ENCODE measurements at regions not wholly inside any gene's neighbourhood (a gene's known extent, or its start where the extent isn't known, plus 50 kb on each side); places are given as distances from the start of the nearest gene placed in this dataset.
"Not testable (repeated sequence)": the region's sequence is repeated elsewhere in the genome, so short reads cannot be mapped to it uniquely, and the experiment has no call there.

DNA sequence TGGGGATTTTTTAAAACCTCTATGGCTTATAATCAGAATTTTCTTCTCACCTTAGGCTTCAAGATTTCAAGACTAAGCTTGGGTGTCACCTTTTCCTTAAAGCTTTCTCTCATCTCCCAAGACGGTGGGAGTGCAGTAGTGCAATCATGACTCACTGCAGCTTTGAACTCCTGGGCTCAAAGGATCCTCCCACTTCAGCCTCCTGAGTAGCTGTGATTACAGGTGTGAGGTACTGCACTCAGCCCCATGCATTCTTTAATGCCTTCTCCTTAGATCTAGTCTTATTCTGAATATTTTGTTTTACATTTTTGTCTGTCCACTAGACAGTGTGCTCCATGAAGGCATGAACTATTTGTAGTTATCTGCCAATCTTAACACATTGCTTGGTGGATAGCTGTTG is 55.7 kb upstream of the FAT3 start:
- no peak for DNase-seq (ENCODE audit: low read depth, low spot score)

DNA sequence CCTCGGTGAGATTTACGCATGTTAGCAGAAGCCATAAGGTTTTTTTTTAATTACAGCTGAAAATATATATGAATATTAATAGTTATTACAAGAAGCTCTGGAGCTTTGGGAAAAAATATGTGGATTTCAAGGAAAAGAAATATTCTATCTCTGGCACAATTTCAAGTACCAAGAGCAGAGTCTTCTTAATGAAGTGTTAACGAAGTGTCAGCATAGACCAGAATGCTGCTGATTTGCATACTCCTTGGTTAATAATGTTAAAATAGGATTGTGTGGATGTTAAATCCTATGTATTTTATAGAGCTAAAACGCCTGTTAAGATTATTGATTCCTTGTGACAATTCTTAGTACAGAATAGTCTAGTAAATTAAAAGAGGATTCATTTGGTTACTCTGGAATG is 57.0 kb upstream of the FAT3 start:
- DNase-seq (ENCODE audit: low read depth, low spot score) = no peak

DNA sequence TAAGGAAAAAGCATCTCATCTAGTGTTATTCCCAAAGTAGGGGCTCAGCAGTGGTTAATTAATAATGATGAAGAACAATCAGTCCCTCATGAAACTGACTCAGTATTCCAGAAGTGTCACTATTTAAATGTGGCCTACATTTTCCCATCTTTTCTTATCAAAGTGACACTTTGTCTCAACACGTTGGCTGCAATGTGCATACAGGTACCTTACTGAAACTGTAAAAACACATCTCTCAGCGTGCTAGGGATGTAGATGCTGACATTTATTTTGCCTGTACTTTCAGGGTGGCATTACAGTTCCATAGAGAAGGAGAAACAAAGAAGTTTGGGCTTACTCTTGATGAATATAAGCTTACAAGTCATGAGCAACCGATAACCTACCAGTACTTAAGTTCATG is 58.3 kb upstream of the FAT3 start:
- DNase-seq (ENCODE audit: low read depth, low spot score) = no peak

DNA sequence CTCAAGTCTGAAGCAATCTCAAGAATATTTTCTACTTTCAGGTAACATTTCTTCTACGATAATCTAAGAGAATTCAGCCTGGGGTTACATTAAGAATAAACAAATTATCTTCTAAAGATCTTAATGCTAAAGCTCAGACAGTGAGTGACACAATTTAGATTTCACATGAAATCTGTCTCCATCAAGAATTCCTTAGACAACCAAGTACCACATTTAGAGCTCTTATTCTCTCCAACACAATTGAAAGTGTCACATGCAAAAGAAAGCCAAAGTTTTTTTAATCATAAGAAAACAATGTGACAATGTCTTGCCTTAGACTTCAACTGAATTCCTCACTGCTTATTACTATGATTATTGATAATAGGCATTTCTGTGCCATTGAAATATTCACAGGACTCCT is 60.7 kb upstream of the FAT3 start:
- no peak for DNase-seq (ENCODE audit: low read depth, low spot score)

DNA sequence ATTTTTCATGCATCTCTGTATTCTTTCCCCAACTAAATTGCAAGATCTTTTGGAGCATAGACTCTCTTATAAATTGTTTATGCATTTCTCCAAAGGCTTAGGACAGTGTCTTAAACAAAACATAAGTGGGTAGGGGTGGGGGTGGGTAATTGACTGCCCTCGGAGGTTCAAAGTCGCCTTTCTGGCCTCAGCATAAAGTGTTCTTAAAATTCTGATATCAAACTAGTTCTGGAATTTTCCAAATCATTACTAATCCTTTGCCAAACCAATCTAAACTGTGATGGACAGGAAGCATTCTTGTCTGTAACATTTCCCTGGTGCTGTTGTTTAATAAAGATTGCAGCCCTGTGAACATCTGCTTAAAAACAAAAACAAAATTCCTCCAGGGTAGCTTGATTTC is 61.8 kb upstream of the FAT3 start:
- no peak for DNase-seq (ENCODE audit: low read depth, low spot score)

DNA sequence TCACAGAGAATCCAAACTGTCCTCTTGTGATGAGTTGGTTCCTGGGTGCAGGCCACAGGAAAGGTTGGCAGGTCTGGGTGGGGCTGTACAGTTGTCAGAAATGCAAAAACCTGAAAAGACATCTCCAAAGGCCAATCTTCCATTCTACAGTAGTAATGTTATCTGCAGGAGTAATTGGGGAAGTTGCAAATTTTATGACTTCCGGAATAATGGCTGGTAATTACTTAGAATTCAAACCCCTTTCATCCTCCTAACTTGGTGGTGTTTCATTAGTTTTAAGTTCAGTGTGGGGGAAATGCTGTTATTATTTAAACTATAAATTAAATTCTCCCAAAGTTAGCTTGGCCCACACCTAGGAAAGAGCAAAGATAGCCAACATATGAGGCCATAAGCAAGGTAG is 64.7 kb upstream of the FAT3 start:
- no peak for DNase-seq (ENCODE audit: low read depth, low spot score)

DNA sequence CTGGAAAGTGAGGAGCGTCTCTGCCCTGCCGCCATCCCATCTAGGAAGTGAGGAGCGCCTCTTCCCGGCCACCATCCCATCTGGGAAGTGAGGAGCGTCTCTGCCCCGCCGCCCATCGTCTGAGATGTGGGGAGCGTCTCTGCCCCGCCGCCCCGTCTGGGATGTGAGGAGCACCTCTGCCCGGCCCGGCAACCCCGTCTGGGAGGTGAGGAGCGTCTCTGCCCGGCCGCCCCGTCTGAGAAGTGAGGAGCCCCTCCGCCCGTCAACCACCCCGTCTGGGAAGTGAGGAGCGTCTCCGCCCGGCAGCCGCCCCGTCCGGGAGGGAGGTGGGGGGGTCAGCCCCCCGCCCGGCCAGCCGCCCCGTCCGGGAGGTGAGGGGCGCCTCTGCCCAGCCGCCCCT is 67.2 kb upstream of the FAT3 start:
- not testable (repeated sequence) for DNase-seq (ENCODE audit: low read depth, low spot score)

DNA sequence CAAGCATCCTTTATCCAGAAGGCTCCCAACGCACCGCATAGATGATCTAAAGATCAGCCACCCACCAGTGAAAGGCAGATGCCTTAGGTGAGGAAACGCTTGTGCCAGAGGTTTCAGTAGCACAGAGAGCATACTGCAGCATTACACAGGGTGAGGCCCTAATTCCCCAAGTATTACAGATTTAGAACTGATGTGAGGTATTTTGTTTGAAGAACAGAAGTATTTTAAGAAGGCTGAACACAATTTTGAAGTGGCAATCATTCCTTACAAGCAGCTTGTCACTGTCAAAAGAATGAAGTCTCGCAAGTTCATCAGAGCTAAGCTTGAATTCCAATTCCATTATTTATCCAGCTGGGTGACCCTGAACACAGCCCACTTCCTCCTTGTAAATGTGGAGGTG is 70.0 kb upstream of the FAT3 start:
- peak; percentile 2 for DNase-seq (ENCODE audit: low read depth, low spot score)

DNA sequence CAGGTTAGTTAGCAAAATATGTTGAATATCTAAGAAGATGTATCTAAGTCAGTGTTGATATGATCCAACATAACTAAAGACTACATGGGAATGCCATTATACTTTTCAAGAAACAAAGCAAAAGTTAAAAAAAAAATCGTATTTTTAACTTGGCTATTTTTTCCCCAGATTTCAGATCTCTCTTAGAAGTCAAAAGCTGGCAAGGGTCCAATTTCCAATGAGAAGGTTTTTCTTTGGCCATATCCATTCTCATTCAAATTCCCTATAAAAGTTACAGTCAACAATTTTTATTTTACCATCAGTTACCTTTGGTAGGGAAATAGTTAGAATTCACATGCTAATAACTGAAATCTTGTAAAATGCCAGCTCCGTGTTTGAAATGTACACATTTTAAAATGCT is 70.5 kb upstream of the FAT3 start:
- DNase-seq (ENCODE audit: low read depth, low spot score) = peak; percentile 8

DNA sequence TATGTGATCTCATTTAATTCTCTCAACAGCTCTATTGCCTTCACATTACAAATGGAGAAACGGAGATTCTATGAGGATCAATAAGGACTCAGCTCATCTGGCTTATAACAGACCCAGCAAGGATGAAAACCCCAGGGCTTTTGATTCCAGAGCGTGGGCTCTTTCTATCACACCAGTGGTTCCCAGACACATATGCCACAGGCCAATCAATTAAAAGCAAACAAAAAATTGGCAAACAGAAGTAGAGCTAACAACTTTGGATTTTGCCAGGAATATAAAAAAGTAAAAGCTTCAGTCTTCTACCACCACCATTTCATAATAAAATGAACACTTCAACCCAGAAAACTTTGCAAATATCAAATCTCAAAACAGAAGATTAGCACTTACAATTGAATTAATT is 71.1 kb upstream of the FAT3 start:
- DNase-seq (ENCODE audit: low read depth, low spot score) = no peak

DNA sequence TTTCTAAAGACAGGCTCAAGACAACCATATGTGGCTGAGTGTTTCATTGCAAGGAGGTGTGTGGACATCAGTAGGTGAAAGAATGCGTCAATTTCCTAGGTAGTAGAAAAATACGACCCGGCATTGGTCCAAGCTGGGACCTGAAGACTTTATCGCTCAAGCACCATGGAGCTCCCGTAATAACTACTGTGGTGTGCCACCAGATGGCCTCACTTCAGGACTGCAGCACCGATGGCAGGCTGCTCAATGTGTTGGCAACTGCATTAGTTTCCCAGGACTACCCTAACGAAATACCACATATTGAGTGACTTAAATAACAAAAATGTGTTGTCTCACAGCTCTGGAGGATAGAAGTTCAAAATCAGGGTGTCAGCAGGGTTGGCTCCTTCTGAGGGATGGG is 72.4 kb upstream of the FAT3 start:
- DNase-seq (ENCODE audit: low read depth, low spot score) = no peak

DNA sequence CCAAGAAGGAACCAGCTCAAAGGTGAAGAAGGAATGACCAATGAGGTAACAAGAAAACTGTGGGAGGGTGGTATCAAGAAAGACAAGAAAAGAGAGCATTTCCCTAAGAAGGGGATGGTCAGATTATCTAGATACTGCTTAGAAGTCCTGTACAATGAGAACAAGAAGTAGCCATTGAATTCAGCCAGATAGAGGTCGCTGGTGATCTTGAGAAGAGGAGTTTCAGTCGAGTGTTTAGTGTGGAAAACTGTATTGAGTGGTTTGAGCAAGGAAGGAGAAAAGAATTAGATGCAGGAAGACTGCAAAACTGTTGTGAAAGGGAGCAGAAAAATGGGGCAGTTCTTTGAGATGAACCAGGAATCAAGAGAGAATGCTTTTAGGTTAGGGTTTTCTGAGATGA is 74.6 kb upstream of the FAT3 start:
- DNase-seq (ENCODE audit: low read depth, low spot score) = no peak

DNA sequence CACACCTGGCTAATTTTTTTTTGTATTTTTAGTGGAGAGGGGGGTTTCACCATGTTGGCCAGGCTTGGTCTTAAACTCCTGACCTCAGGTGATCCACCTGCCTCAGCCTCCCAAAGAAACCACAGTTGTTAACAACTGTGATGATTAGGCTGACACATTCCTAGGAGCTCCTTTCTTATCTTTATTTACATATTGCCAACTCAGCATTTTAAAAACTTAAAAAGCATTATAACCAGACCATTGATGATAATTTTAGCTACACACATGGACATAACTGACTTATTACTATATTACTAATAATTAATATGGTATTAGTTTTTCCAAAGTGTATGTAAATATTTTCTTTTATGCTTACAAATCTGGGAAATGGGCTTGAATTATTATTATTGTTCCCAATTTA is 82.9 kb upstream of the FAT3 start:
- no peak for DNase-seq (ENCODE audit: low read depth, low spot score)

DNA sequence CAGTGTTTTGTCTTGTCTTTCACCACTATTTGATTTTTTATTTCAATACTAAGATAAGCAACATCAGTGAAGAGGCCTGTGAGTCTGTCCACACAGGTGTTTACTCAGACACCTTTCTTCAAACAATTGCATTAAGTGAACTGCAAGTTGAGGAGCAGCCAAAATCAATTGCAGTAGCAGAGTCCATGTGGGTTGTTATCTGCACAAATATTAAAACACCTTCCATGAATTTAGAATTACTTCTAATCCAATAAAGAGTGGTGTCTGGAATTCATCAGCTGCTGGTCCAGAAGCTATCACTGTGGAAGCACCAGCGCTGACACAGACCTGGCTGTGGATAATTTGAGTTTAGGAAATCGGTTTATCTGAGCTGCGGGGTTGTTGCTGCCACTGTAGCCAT is 83.5 kb upstream of the FAT3 start:
- no peak for DNase-seq (ENCODE audit: low read depth, low spot score)

DNA sequence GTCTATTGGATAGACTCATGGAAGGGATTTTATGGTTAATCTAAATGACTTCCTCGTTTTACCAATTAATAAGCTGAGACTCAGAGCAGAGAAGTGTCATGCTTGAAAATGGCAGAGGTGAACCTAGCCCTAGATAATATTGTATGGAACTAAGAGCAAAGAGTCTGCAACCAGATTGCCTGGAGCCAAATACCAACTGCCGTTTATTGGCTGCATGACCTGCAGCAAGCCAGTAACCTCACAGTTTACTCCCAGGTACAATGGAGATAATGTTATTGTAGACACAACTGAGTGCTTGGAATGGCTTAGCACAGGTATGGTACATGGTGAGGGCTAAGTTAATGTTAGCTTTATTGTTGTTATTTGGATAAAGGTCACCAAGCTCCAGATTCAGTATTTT is 84.6 kb upstream of the FAT3 start:
- no peak for DNase-seq (ENCODE audit: low read depth, low spot score)

DNA sequence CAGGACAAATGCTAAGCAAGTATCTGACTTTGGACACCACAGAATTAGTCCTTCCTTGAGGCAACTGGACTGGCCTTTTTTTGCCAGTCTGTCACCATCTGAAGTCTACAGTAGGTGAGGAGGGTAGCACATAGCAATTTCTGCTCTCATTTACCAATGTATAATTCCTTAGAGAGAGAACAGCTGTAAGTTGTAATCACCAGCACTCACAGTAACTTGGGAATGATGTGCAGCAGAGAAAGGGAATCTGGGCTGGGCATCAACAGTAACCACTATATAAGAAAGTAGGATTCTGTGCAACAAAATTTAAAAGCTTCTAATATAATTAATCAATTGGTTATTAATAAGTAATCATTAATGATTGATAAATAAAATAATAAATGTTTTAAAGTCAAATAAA is 86.3 kb upstream of the FAT3 start:
- DNase-seq (ENCODE audit: low read depth, low spot score) = no peak

DNA sequence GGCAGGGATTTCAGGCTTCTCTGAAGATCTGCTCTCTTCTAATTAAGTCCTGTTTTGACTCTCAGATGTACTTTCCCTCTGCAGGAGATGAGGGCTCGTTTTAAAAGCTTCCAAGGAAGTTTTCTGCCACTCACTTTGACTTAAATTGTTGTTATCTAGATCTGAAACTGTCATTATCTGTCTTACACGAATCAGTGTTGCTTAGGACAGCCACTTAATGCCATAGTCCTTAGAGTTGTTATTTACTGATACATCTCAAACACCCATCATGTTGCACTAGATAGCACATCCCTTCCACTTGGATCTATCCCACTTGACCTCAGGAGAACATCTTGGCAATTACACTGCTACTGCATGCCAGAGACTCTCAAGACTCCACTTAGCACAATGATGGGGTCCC is 86.9 kb upstream of the FAT3 start:
- no peak for DNase-seq (ENCODE audit: low read depth, low spot score)

DNA sequence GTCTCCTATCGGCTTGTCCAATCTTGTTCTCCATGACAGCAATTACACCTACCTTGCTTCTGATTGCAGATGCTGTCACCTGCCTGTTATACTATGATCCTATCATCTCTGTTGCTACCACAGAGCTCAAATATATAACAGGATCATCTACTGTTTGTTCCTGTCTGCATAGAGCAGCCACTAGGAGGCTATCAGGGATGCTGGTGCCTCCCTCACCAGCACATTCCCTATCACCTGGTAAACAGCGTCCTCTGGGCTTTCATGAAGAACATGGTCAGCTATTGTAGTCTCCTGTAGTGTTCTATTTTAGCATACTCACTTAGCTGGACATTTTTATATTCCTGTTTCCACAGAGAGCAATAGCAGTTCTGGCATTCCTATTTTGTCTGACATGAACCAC is 87.8 kb upstream of the FAT3 start:
- no peak for DNase-seq (ENCODE audit: low read depth, low spot score)

DNA sequence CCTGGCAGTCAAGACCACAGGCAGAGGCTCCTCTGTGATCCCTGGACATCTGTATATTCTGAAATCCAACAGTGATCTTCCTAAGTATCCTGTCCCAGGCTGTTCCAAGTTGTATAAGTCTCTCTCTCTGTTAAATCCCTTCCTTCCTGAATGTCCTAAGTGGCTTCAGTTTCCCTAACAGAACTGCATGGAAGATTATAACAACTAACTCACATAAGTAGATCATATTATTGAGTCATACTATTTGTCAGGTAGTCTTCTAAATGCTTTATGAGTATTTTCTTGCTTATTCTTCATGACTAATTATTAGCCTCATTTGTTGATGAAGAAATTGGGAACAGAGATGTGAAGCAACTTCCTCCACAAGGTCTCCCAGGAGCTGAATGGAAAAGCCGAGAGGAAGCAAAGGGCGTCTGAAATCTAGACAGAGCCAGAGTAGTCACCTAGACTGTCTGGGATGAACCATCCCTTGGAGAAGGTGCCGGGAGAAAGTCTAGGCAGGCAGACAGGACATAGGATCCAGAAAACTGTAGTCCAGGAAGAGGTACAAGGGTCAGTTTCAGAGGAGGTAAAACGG is 93.2 kb upstream of the FAT3 start:
- DNase-seq (ENCODE audit: low read depth, low spot score) = no peak

DNA sequence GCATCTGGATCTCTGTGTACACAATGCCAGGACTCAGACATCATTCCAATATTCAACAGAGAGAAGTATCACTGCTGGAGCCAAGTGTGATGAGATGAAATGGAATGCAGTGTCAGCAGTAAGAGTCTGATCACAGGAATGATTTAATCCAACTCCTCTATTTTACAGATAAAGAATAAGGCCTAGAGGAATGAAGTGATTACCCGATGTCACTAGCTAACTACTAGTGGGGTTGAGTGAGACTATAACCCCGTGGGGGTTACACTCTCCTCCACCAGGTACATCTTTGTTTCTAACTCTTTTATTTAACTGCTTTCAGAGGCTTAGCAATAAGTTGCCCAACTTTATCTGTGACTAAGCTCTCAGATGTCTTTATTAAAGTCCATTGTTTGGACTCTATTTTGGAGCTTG is 94.2 kb upstream of the FAT3 start:
- DNase-seq (ENCODE audit: low read depth, low spot score) = peak; percentile 28

DNA sequence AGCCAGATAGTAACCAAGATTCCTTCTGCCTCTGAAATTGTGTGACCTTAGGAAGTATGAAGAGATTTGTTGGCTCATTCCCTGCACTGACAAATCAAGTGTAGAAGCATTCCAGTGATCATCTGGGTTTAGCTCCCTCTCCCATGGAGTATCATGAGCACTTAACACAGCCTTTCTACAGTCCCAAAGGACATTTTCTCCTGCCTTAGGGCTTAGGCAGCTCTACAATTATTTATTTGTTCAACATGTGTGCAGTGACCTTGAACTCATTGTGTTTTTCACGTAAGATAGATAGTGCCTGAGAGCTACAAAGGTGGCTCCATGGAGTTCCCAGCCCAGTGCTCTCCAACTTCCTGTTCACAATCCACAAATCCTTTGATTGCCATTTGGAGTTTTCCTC is 94.8 kb upstream of the FAT3 start:
- no peak for DNase-seq (ENCODE audit: low read depth, low spot score)

DNA sequence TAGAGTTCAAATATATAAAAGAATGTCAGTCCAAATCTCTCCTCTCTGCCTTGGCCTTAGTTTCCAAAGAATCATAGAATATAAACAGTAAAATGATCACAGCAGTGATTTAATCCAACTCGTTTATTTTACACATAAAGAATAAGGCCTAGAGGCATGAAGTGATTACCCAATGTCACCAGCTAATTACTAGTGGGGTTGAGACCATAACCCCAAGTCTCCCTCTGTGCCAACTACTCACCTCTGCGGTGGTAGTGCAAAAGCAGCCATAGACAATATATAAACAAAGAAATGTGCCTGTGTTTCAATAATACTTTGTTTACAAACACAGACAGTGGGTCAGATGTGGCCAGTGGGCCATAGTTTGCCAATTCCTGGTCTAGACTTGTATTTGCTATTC is 96.6 kb upstream of the FAT3 start:
- no peak for DNase-seq (ENCODE audit: low read depth, low spot score)

DNA sequence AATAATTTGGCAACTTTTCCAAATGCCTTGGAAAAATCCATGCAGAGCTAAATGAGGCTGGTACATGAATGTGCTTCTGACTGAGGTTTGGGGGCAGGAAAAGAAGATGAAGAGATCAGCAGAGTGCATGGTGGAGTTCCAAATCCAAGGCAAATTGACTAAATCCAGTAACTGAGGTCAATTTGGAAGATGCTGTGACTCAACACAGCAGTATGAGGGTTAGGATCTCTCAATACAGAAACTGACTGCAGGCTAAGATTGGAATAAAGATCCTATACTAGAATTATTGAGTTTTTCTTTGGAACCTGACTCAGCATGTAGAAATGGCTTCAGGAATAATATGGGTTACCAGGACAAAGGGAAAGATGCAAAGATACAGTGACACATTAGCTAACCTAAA is 99.3 kb upstream of the FAT3 start:
- peak; percentile 5 for DNase-seq (ENCODE audit: low read depth, low spot score)

DNA sequence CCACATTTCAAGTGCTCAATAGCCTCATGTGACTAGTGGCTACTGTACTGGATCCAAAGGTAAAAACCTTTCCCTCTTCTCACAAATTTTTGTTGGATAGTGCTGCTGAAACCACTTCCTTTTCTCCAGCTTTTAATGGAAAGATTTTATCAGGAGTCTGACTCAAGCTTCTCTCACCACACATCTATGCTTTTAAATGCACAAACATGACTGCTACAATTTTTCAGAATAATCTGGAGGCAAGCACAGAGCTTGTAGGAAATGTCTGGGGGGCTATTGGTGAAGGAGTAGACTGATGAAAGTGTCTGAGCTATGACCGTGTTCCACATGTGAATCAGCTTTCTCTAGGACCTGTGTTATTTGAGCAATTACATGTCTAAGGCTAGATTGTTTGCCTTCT is 101.1 kb upstream of the FAT3 start:
- DNase-seq (ENCODE audit: low read depth, low spot score) = peak; percentile 57

DNA sequence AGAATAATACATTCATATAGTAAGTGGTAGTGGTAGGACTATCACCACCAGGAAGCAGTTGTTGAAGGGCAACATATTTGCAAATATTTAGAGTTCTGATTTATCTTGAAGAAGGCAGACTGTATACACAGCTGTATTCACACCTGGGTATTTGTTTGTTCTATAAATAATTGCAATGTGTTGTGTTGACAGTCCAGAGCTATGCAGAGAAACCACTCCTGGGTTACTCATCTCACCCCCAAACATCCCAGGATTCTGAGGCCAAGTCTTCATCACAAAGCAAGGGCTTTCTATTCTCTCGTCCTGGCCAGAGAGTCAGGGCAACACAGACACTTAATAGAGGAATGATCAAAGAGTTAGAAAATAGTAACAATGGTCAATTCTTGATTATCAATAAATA is 102.1 kb upstream of the FAT3 start:
- DNase-seq (ENCODE audit: low read depth, low spot score) = peak; percentile 17

Measured in astrocyte of the hippocampus (primary cell).